Tibial artery (tissue), 4 donors: ENCODE measurements at regions not wholly inside any gene's neighbourhood (a gene's known extent, or its start where the extent isn't known, plus 50 kb on each side); places are given as distances from the start of the nearest gene placed in this dataset.

ENCODE experiments used
- DNase-seq, 2 donors: peaks; one replicate each; pipeline ENCODE4 v3.0.0-alpha.2; 2019
- H3K27ac ChIP-seq, 2 donors: fragments of 200-600 bp; sonication (generic) in 1 of 2; 1 replicate in 1 of 2; 2 replicates in 1 of 2; pipeline ENCODE4 v1.5.1; 2018 to 2019; ENCODE audit warnings: mild to moderate bottlenecking in 1 of 2
- H3K27me3 ChIP-seq, 2 donors: fragments of 200-600 bp; sonication (generic) in 1 of 2; one replicate each; pipeline versions ENCODE4 v1.5.1 to v1.6.0; 2016 to 2019
- H3K36me3 ChIP-seq, 3 donors: fragments of 200-600 bp; sonication (generic) in 2 of 3; one replicate each; pipeline ENCODE4 v1.5.1; 2016 to 2019; ENCODE audit warnings: mild to moderate bottlenecking in 2 of 3
- H3K4me1 ChIP-seq, 4 donors: fragments of 200-600 bp; sonication (generic) in 2 of 4; 1 replicate in 3 of 4; 2 replicates in 1 of 4; pipeline ENCODE4 v1.5.1; 2016 to 2019
- H3K4me3 ChIP-seq, 2 donors: fragments of 200-600 bp; sonication (generic) in 1 of 2; 1 replicate in 1 of 2; 2 replicates in 1 of 2; pipeline ENCODE4 v1.5.1; 2018 to 2019; ENCODE audit warnings: mild to moderate bottlenecking in 2 of 2
- H3K9me3 ChIP-seq, 3 donors: fragments of 200-600 bp; sonication (generic) in 1 of 3; one replicate each; pipeline ENCODE4 v1.5.1; 2016 to 2019
- intact Hi-C: fragments of 100-400 bp; cut with DNase I; formaldehyde crosslinking; loops from one replicate; pipeline ENCODE4 v1.15.0; 2023; ENCODE audit warnings: low total_unique reads
- TF ChIP-seq, protein P1 (sequence below), 2 experiments: fragments of 200-600 bp in 1 of 2; fragments of 450-650 bp in 1 of 2; IDR thresholded peaks; one replicate each; pipeline ENCODE4 v1.5.1; 2017 to 2019; ENCODE audit warnings: antibody characterized with exemption in 2 of 2, mild to moderate bottlenecking in 1 of 2, moderate library complexity in 1 of 2

- H3K4me1 ChIP-seq, result no peaks in the 10 kb centered on the region
- DNase-seq, result no peak
- peaks cover 0 to 52% of the 10 kb centered on the region in 2 donors for H3K27me3 ChIP-seq
- no peaks in the 10 kb centered on the region for H3K36me3 ChIP-seq
- no peaks in the 10 kb centered on the region for H3K9me3 ChIP-seq
- no peak overlapping the region for H3K4me3 ChIP-seq
- no peak overlapping the region for H3K27ac ChIP-seq
- TF ChIP-seq, protein P1, sequence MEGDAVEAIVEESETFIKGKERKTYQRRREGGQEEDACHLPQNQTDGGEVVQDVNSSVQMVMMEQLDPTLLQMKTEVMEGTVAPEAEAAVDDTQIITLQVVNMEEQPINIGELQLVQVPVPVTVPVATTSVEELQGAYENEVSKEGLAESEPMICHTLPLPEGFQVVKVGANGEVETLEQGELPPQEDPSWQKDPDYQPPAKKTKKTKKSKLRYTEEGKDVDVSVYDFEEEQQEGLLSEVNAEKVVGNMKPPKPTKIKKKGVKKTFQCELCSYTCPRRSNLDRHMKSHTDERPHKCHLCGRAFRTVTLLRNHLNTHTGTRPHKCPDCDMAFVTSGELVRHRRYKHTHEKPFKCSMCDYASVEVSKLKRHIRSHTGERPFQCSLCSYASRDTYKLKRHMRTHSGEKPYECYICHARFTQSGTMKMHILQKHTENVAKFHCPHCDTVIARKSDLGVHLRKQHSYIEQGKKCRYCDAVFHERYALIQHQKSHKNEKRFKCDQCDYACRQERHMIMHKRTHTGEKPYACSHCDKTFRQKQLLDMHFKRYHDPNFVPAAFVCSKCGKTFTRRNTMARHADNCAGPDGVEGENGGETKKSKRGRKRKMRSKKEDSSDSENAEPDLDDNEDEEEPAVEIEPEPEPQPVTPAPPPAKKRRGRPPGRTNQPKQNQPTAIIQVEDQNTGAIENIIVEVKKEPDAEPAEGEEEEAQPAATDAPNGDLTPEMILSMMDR (IDR thresholded peaks at IDR 0.05), result no peak
- intact Hi-C loops, result no loop called here
Observed at GRCh38 chr22:49161002-49161850, 666.4 kb downstream of the BRD1 start.

DNA sequence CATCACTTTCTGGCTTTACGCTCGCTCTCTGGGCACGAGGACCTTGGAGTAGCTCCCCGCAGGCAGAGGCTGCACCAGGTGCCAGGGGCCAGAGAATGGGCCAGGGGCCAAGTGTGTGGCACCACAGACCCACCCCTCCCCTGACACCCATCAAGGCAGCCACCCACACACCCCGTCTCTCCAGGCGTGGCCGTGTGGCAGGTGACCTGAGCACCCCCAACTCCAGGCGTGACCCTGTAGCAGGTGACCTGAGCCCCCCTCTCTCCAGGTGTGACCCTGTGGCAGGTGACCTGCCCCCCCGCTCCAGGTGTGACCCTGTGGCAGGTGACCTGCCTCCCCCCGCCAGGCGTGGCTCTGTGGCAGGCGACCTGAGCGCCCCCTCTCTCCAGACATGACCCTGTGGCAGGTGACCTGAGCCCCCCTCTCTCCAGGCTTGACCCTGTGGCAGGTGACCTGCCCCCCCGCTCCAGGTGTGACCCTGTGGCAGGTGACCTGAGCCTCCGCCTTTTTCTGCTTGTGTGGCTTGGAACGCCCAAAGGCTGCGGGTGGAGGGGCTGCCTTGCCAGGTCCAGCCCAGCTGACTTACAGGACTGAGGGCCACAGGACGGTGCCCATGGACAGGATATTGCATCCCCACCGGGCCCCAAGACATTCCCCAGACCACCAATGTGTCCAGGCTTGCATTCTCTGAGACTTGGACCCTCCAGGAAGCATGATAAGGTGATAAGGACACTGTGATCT lies 667.2 kb downstream of the BRD1 start:
- Histone ChIP-seq H3K9me3 (no peaks in the 10 kb centered on the region), H3K36me3 (no peaks in the 10 kb centered on the region), H3K4me3 (no peak overlapping the region), H3K27ac (no peak overlapping the region), H3K4me1 (no peaks in the 10 kb centered on the region), H3K27me3 (peaks cover 0 to 52% of the 10 kb centered on the region in 2 donors)
- intact Hi-C loops, result no loop called here
- no peak for DNase-seq
- TF ChIP-seq, protein P1 (IDR thresholded peaks at IDR 0.05), result no peak

DNA sequence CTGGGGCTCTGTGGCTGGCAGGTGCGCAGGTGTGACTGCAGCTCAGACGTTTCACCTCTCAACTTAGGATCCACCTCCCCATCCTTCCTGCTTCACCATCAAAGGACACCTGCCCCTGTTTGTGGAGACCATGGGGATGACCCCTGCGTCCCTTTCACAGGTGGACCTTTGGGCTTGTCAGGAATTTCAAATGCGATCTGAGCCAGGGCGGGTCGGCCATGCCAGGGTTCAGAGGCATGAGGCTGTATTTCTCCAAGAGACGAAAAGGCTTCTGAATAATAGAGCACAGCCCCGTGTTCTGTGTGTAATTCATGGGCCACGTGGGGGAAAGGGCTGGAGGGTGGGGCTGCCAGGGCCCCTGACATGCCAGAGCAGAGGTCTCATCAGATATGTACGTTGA lies 668.0 kb downstream of the BRD1 start:
- Histone ChIP-seq H3K4me3 (no peak overlapping the region), H3K9me3 (no peaks in the 10 kb centered on the region), H3K27me3 (peaks cover 0 to 52% of the 10 kb centered on the region in 2 donors), H3K4me1 (no peaks in the 10 kb centered on the region), H3K36me3 (no peaks in the 10 kb centered on the region), H3K27ac (no peak overlapping the region)
- DNase-seq, result no peak
- TF ChIP-seq, protein P1 (IDR thresholded peaks at IDR 0.05), result no peak
- intact Hi-C loops, result no loop called here

- Histone ChIP-seq H3K4me1 (no peaks in the 10 kb centered on the region), H3K9me3 (no peaks in the 10 kb centered on the region), H3K36me3 (no peaks in the 10 kb centered on the region), H3K27me3 (peaks cover 0 to 55% of the 10 kb centered on the region in 2 donors), H3K4me3 (no peak overlapping the region), H3K27ac (no peak overlapping the region)
- intact Hi-C loops, result no loop called here
- DNase-seq, result peak; percentile 10 to 54
- TF ChIP-seq, protein P1 (IDR thresholded peaks at IDR 0.05), result no peak
Observed at GRCh38 chr22:49158741-49159564, 668.7 kb downstream of the BRD1 start.

- H3K9me3 ChIP-seq, result no peaks in the 10 kb centered on the region
- no peak overlapping the region for H3K4me3 ChIP-seq
- intact Hi-C loops, result no loop called here
- no peaks in the 10 kb centered on the region for H3K36me3 ChIP-seq
- H3K4me1 ChIP-seq, result no peaks in the 10 kb centered on the region
- TF ChIP-seq, protein P1 (IDR thresholded peaks at IDR 0.05), result no peak
- H3K27ac ChIP-seq, result no peak overlapping the region
- H3K27me3 ChIP-seq, result peaks cover 0 to 60% of the 10 kb centered on the region in 2 donors
- peak; percentile 6 to 29 for DNase-seq
Observed at GRCh38 chr22:49157529-49158339, 669.9 kb downstream of the BRD1 start.
